Panc1 (cell line): ENCODE measurements at regions not wholly inside any gene's neighbourhood (a gene's known extent, or its start where the extent isn't known, plus 50 kb on each side); places are given as distances from the start of the nearest gene placed in this dataset.

Source experiments
- CTCF ChIP-seq: fragments of 450-650 bp; IDR thresholded peaks from 2 replicates; pipeline ENCODE4 v1.5.1; 2017; ENCODE audit warnings: mild to moderate bottlenecking
- REST ChIP-seq, 2 experiments: IDR thresholded peaks; 2 replicates each; pipeline ENCODE4 v1.6.1; 2011 to 2012; ENCODE audit warnings: low read depth in 2 of 2, control low read depth in 1 of 2, low read length in 1 of 2, mild to moderate bottlenecking in 1 of 2, moderate library complexity in 1 of 2; ENCODE audit not compliant: insufficient read depth in 1 of 2

GRCh38 chr4:93912146-93912545, 83.6 kb downstream of the ATOH1 start:
- TF ChIP-seq CTCF (no peak), REST (IDR thresholded peaks at IDR 0.05; ENCODE audit: insufficient read depth in 1 of 2, low read depth in 2 of 2, low read length in 1 of 2) (no peak)
